Thymus (tissue), 11 donors: ENCODE measurements at regions not wholly inside any gene's neighbourhood (a gene's known extent, or its start where the extent isn't known, plus 50 kb on each side); places are given as distances from the start of the nearest gene placed in this dataset.
"Not testable (repeated sequence)": the region's sequence is repeated elsewhere in the genome, so short reads cannot be mapped to it uniquely, and the experiment has no call there.

ENCODE experiments used
- DNase-seq, 9 donors: peaks; one replicate each; pipeline ENCODE4 v3.0.0-alpha.2; 2013; ENCODE audit warnings: low spot score in 9 of 9, low read depth in 6 of 9, missing footprints in 1 of 9
- H3K27ac ChIP-seq, 2 donors: one replicate each; pipeline ENCODE4 v1.5.1; 2013; ENCODE audit warnings: control low read depth in 1 of 2, low read depth in 1 of 2, low read length in 1 of 2, mild to moderate bottlenecking in 1 of 2, moderate library complexity in 1 of 2
- H3K27me3 ChIP-seq, 2 donors: one replicate each; pipeline ENCODE4 v1.5.1; 2013; ENCODE audit warnings: low read length in 1 of 2; ENCODE audit not compliant: control insufficient read depth in 2 of 2, insufficient read depth in 1 of 2
- H3K36me3 ChIP-seq, 2 donors: one replicate each; pipeline ENCODE4 v1.5.1; 2013; ENCODE audit warnings: low read length in 1 of 2, mild to moderate bottlenecking in 1 of 2, moderate library complexity in 1 of 2; ENCODE audit not compliant: control insufficient read depth in 2 of 2, insufficient read depth in 2 of 2
- H3K4me1 ChIP-seq, 2 donors: one replicate each; pipeline ENCODE4 v1.5.1; 2013; ENCODE audit warnings: low read length in 2 of 2; ENCODE audit not compliant: control insufficient read depth in 2 of 2, insufficient read depth in 2 of 2
- H3K4me3 ChIP-seq, 2 donors: one replicate each; pipeline ENCODE4 v1.5.1; 2013; ENCODE audit warnings: low read length in 2 of 2, control low read depth in 1 of 2, mild to moderate bottlenecking in 1 of 2
- H3K9me3 ChIP-seq, 2 donors: one replicate each; pipeline ENCODE4 v1.5.1; 2013; ENCODE audit warnings: low read length in 1 of 2, mild to moderate bottlenecking in 1 of 2; ENCODE audit not compliant: control insufficient read depth in 2 of 2, insufficient read depth in 1 of 2
- WGBS: extraction: QIAGEN DNeasy Blood & Tissue Kit; methylation state at CpG from one replicate; pipeline ENCODE4 v1.1.7; 2013; 5-methylcytosine and 5-hydroxymethylcytosine counted together
- donor health status: healthy.

GRCh38 chr20:48447456-48447855 is 380.3 kb downstream of the PREX1 start:
- no peaks in the 10 kb centered on the region for H3K9me3 ChIP-seq
- H3K27ac ChIP-seq, result no peak overlapping the region
- no peak for DNase-seq
- H3K4me3 ChIP-seq, result no peak overlapping the region
- no peaks in the 10 kb centered on the region for H3K36me3 ChIP-seq
- no peaks in the 10 kb centered on the region for H3K4me1 ChIP-seq
- no peaks in the 10 kb centered on the region for H3K27me3 ChIP-seq
- WGBS, result 95% methylated on average over 4 of the region's 4 CpGs

GRCh38 chr20:48445827-48446226 is 382.0 kb downstream of the PREX1 start:
- Histone ChIP-seq H3K36me3 (no peaks in the 10 kb centered on the region), H3K4me3 (no peak overlapping the region), H3K4me1 (no peaks in the 10 kb centered on the region), H3K9me3 (no peaks in the 10 kb centered on the region), H3K27me3 (no peaks in the 10 kb centered on the region), H3K27ac (no peak overlapping the region)
- no peak for DNase-seq
- WGBS, result 94% methylated on average over 6 of the region's 6 CpGs

- no peaks in the 10 kb centered on the region for H3K4me1 ChIP-seq
- no peak for DNase-seq
- H3K27ac ChIP-seq, result no peak overlapping the region
- no peaks in the 10 kb centered on the region for H3K27me3 ChIP-seq
- H3K9me3 ChIP-seq, result no peaks in the 10 kb centered on the region
- no peaks in the 10 kb centered on the region for H3K36me3 ChIP-seq
- no peak overlapping the region for H3K4me3 ChIP-seq
Observed at GRCh38 chr20:48444249-48444648, 383.6 kb downstream of the PREX1 start.

- DNase-seq, result no peak
Observed at GRCh38 chr20:48440916-48441315, 386.9 kb downstream of the PREX1 start.

GRCh38 chr20:48440261-48440660 is 387.5 kb downstream of the PREX1 start:
- H3K27me3 ChIP-seq, DNase-seq, H3K4me3 ChIP-seq, H3K27ac ChIP-seq, H3K4me1 ChIP-seq, H3K36me3 ChIP-seq, H3K9me3 ChIP-seq: not testable (repeated sequence)
- WGBS, result 96% methylated on average over 3 of the region's 3 CpGs

More at GRCh38 chr20:48440916-48441315, 386.9 kb downstream of the PREX1 start:
- Histone ChIP-seq H3K36me3 (no peaks in the 10 kb centered on the region), H3K4me1 (no peaks in the 10 kb centered on the region), H3K27ac (no peak overlapping the region), H3K27me3 (no peaks in the 10 kb centered on the region), H3K4me3 (no peak overlapping the region), H3K9me3 (no peaks in the 10 kb centered on the region)
- 92% methylated on average over 8 of the region's 8 CpGs for WGBS

GRCh38 chr20:48437146-48437545 is 390.7 kb downstream of the PREX1 start:
- no peak for DNase-seq

GRCh38 chr20:48436609-48437008 is 391.2 kb downstream of the PREX1 start:
- 91% methylated on average over 8 of the region's 8 CpGs for WGBS
- H3K27ac ChIP-seq, H3K36me3 ChIP-seq, H3K9me3 ChIP-seq, H3K4me3 ChIP-seq, DNase-seq, H3K4me1 ChIP-seq, H3K27me3 ChIP-seq: not testable (repeated sequence)

More at GRCh38 chr20:48437146-48437545, 390.7 kb downstream of the PREX1 start:
- H3K9me3 ChIP-seq, result no peaks in the 10 kb centered on the region
- no peak overlapping the region for H3K4me3 ChIP-seq
- H3K27me3 ChIP-seq, result no peaks in the 10 kb centered on the region
- no peak overlapping the region for H3K27ac ChIP-seq
- no peaks in the 10 kb centered on the region for H3K36me3 ChIP-seq
- WGBS, result 81% methylated on average over 5 of the region's 5 CpGs
- no peaks in the 10 kb centered on the region for H3K4me1 ChIP-seq

GRCh38 chr20:48433178-48433577 is 394.6 kb downstream of the PREX1 start:
- no peaks in the 10 kb centered on the region for H3K36me3 ChIP-seq
- H3K4me3 ChIP-seq, result no peak overlapping the region
- DNase-seq, result no peak
- peaks cover 0 to 2% of the 10 kb centered on the region in 2 donors for H3K27me3 ChIP-seq
- H3K27ac ChIP-seq, result no peak overlapping the region
- WGBS, result 93% methylated on average over 4 of the region's 4 CpGs
- H3K9me3 ChIP-seq, result no peaks in the 10 kb centered on the region
- no peaks in the 10 kb centered on the region for H3K4me1 ChIP-seq

GRCh38 chr20:48432494-48432832 is 395.3 kb downstream of the PREX1 start:
- 90% methylated on average over 5 of the region's 5 CpGs for WGBS

More at GRCh38 chr20:48432494-48432832, 395.3 kb downstream of the PREX1 start:
- Histone ChIP-seq H3K36me3 (no peaks in the 10 kb centered on the region), H3K27ac (no peak overlapping the region), H3K27me3 (peaks cover 0 to 2% of the 10 kb centered on the region in 2 donors), H3K4me1 (no peaks in the 10 kb centered on the region), H3K4me3 (no peak overlapping the region), H3K9me3 (no peaks in the 10 kb centered on the region)
- no peak for DNase-seq
